Endodermal cell (in vitro differentiated cells): ENCODE measurements at regions not wholly inside any gene's neighbourhood (a gene's known extent, or its start where the extent isn't known, plus 50 kb on each side); places are given as distances from the start of the nearest gene placed in this dataset.

Source experiments
- DNase-seq: peaks from one replicate; pipeline ENCODE4 v3.0.0-alpha.2; 2017
- H3K27ac ChIP-seq: 2 replicates; pipeline ENCODE4 v1.5.1; 2013; ENCODE audit warnings: mild to moderate bottlenecking, low read depth, low read length, moderate library complexity
- H3K27me3 ChIP-seq: 2 replicates; pipeline ENCODE4 v1.6.1; 2013; ENCODE audit warnings: mild to moderate bottlenecking, low read length, moderate library complexity; ENCODE audit not compliant: insufficient read depth, control insufficient read depth, poor library complexity, severe bottlenecking
- H3K36me3 ChIP-seq: 2 replicates; pipeline ENCODE4 v1.7.0; 2013; ENCODE audit warnings: mild to moderate bottlenecking, low read length, moderate library complexity; ENCODE audit not compliant: control insufficient read depth, insufficient read depth
- H3K4me1 ChIP-seq: one replicate; pipeline ENCODE4 v1.7.0; 2013; ENCODE audit warnings: low read length; ENCODE audit not compliant: control insufficient read depth, insufficient read depth
- H3K4me3 ChIP-seq: 2 replicates; pipeline ENCODE4 v1.5.1; 2013; ENCODE audit warnings: mild to moderate bottlenecking, low read length, moderate library complexity
- H3K9ac ChIP-seq: 2 replicates; pipeline ENCODE4 v1.6.1; 2013; ENCODE audit warnings: mild to moderate bottlenecking, low read length, moderate library complexity; ENCODE audit not compliant: poor library complexity, severe bottlenecking; ENCODE audit errors: extremely low read depth
- H3K9me3 ChIP-seq: 2 replicates; pipeline ENCODE4 v1.6.1; 2013; ENCODE audit warnings: mild to moderate bottlenecking, low read length, moderate library complexity; ENCODE audit not compliant: control insufficient read depth
- H3K27ac Mint-ChIP-seq: 2 replicates; pipeline ENCODE4 v1.8.0; 2020; ENCODE audit warnings: mixed read lengths
- H3K27me3 Mint-ChIP-seq: 2 replicates; pipeline ENCODE4 v1.8.0; 2021; ENCODE audit warnings: mild to moderate bottlenecking, mixed read lengths; ENCODE audit not compliant: insufficient read depth
- H3K36me3 Mint-ChIP-seq: 2 replicates; pipeline ENCODE4 v1.8.0; 2020; ENCODE audit warnings: low read depth, mixed read lengths
- H3K4me1 Mint-ChIP-seq: 2 replicates; pipeline ENCODE4 v1.8.0; 2020; ENCODE audit warnings: mixed read lengths
- H3K4me3 Mint-ChIP-seq: 2 replicates; pipeline ENCODE4 v1.8.0; 2020; ENCODE audit warnings: mild to moderate bottlenecking, moderate library complexity, mixed read lengths
- H3K9me3 Mint-ChIP-seq: 2 replicates; pipeline ENCODE4 v1.8.0; 2020; ENCODE audit warnings: mild to moderate bottlenecking, mixed read lengths
- WGBS, 2 experiments: methylation state at CpG; one replicate each; pipeline versions ENCODE4 v1.1.5 to v1.1.7; 2013; ENCODE audit warnings: missing lambda C conversion rate in 2 of 2, mixed read lengths in 1 of 2; ENCODE audit not compliant: insufficient coverage in 1 of 2, insufficient read length in 1 of 2; 5-methylcytosine and 5-hydroxymethylcytosine counted together
- TF ChIP-seq, protein P1 (sequence below): fragments of 200-600 bp; sonication (generic); conservative IDR thresholded peaks from 2 replicates; pipeline ENCODE4 v1.5.0; 2021; ENCODE audit warnings: antibody characterized with exemption, mild to moderate bottlenecking

GRCh38 chr10:105605104-105605503 lies 964.0 kb downstream of the SORCS3 start:
- H3K4me3 Mint-ChIP-seq = no peak overlapping the region
- H3K4me1 Mint-ChIP-seq = no peaks in the 10 kb centered on the region
- H3K9me3 Mint-ChIP-seq = peaks cover 4% of the 10 kb centered on the region
- Histone ChIP-seq H3K27ac (no peak overlapping the region), H3K9me3 (peaks cover 10% of the 10 kb centered on the region), H3K36me3 (no peaks in the 10 kb centered on the region), H3K4me3 (no peak overlapping the region), H3K4me1 (no peaks in the 10 kb centered on the region), H3K9ac (no peak overlapping the region), H3K27me3 (no peaks in the 10 kb centered on the region)
- WGBS, 2 experiments = 60 to 95% methylated on average over 1 to 2 of the region's 3 CpGs
- H3K27me3 Mint-ChIP-seq = no peaks in the 10 kb centered on the region
- no peak for DNase-seq
- TF ChIP-seq, protein P1, sequence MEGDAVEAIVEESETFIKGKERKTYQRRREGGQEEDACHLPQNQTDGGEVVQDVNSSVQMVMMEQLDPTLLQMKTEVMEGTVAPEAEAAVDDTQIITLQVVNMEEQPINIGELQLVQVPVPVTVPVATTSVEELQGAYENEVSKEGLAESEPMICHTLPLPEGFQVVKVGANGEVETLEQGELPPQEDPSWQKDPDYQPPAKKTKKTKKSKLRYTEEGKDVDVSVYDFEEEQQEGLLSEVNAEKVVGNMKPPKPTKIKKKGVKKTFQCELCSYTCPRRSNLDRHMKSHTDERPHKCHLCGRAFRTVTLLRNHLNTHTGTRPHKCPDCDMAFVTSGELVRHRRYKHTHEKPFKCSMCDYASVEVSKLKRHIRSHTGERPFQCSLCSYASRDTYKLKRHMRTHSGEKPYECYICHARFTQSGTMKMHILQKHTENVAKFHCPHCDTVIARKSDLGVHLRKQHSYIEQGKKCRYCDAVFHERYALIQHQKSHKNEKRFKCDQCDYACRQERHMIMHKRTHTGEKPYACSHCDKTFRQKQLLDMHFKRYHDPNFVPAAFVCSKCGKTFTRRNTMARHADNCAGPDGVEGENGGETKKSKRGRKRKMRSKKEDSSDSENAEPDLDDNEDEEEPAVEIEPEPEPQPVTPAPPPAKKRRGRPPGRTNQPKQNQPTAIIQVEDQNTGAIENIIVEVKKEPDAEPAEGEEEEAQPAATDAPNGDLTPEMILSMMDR = no peak
- H3K27ac Mint-ChIP-seq = no peak overlapping the region
- H3K36me3 Mint-ChIP-seq = peaks cover 3% of the 10 kb centered on the region

- TF ChIP-seq, protein P1 = no peak
- H3K4me3 Mint-ChIP-seq = no peak overlapping the region
These were observed 957.1 kb downstream of the SORCS3 start for GRCh38 chr10:105598207-105598606.

DNA sequence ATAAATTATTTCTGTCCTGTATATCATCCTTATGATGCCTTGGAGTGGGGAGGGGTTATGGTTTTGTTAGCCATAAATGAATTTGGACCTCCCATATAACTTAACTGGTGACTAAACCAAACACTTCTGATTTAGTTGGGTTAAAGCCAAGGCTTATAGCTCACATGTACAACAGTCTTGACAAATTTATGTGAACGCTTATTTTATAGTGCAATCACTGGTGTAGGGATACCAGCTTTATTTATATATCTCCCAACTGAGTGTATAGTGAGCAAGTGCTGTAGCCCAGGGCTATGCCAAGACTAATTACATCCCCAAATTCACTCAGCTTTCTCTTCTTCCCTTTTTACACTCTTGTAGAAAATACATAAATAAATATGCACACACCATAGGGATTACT lies 956.2 kb downstream of the SORCS3 start:
- TF ChIP-seq, protein P1 = no peak
- H3K27me3 ChIP-seq = no peaks in the 10 kb centered on the region
- peaks cover 3% of the 10 kb centered on the region for H3K4me1 Mint-ChIP-seq
- H3K4me3 ChIP-seq = no peak overlapping the region
- no peaks in the 10 kb centered on the region for H3K36me3 Mint-ChIP-seq
- 75% methylated on average over 1 of the region's 1 CpG; no CpG with 5 or more reads in 1 of the 2 experiments for WGBS, 2 experiments
- no peak overlapping the region for H3K4me3 Mint-ChIP-seq
- H3K9me3 ChIP-seq = no peaks in the 10 kb centered on the region
- H3K4me1 ChIP-seq = no peaks in the 10 kb centered on the region
- DNase-seq = no peak
- no peaks in the 10 kb centered on the region for H3K9me3 Mint-ChIP-seq
- H3K9ac ChIP-seq = no peak overlapping the region
- no peaks in the 10 kb centered on the region for H3K27me3 Mint-ChIP-seq
- no peak overlapping the region for H3K27ac ChIP-seq
- no peak overlapping the region for H3K27ac Mint-ChIP-seq
- H3K36me3 ChIP-seq = no peaks in the 10 kb centered on the region

More at GRCh38 chr10:105598207-105598606, 957.1 kb downstream of the SORCS3 start:
- Histone ChIP-seq H3K9ac (no peak overlapping the region), H3K36me3 (no peaks in the 10 kb centered on the region), H3K4me3 (no peak overlapping the region), H3K9me3 (peaks cover 5% of the 10 kb centered on the region), H3K27ac (no peak overlapping the region), H3K4me1 (no peaks in the 10 kb centered on the region), H3K27me3 (no peaks in the 10 kb centered on the region)
- Mint-ChIP-seq H3K27me3 (no peaks in the 10 kb centered on the region), H3K27ac (no peak overlapping the region), H3K9me3 (peaks cover 4% of the 10 kb centered on the region), H3K4me1 (peaks cover 3% of the 10 kb centered on the region), H3K36me3 (peaks cover 3% of the 10 kb centered on the region)
- 78 to 80% methylated on average over 1 of the region's 1 CpG for WGBS, 2 experiments
- no peak for DNase-seq
